Endothelial cell of umbilical vein (primary cell): ENCODE measurements at regions not wholly inside any gene's neighbourhood (a gene's known extent, or its start where the extent isn't known, plus 50 kb on each side); places are given as distances from the start of the nearest gene placed in this dataset.

Experiments used
- BruUV-seq: library from RNA; stranded (reverse); fragments of 400-500 nt; replicated peaks from 2 replicates; lab custom pipeline; 2021; lab: Mats Ljungman, UMichigan
- CTCF ChIA-PET: fragments of 300-600, 350-600 bp; sonication (Branson Sonifier 250); formaldehyde crosslinking; loops from one replicate; lab custom pipeline; 2021; ENCODE audit warnings: antibody characterized with exemption, inconsistent platforms; lab: Charles Lee
- POLR2A ChIA-PET: fragments of 300-600, 350-600 bp; sonication (Branson Sonifier 250); formaldehyde crosslinking; loops from one replicate; lab custom pipeline; 2021; ENCODE audit warnings: antibody characterized with exemption, inconsistent platforms; lab: Charles Lee
- DNase-seq: peaks from one replicate; pipeline ENCODE4 v3.0.0-alpha.2; 2011; ENCODE audit warnings: low read depth, low spot score
- FAIRE-seq: peaks from 2 replicates; lab custom pipeline; 2011; peaks lifted over from hg19 to GRCh38; lab: Jason Lieb, UNC
- H2AFZ ChIP-seq: 2 replicates; pipeline ENCODE4 v1.6.0; 2012; ENCODE audit warnings: low read depth, low read length, control low read depth, inconsistent platforms
- H3K27ac ChIP-seq: 2 replicates; pipeline ENCODE4 v1.5.1; 2011; ENCODE audit warnings: low read depth, mild to moderate bottlenecking, control low read depth, low read length, moderate library complexity; ENCODE audit not compliant: insufficient read depth
- H3K27me3 ChIP-seq, 2 experiments: 2 replicates each; pipeline versions ENCODE4 v1.6.0 to v1.6.1; 2011; ENCODE audit warnings: low read length in 2 of 2, mixed read lengths in 1 of 2; ENCODE audit not compliant: control insufficient read depth in 2 of 2, insufficient read depth in 2 of 2
- H3K36me3 ChIP-seq, 2 experiments: 2 replicates in 1 of 2; 3 replicates in 1 of 2; pipeline ENCODE4 v1.5.1; 2011; ENCODE audit warnings: low read length in 2 of 2, mild to moderate bottlenecking in 1 of 2, moderate library complexity in 1 of 2; ENCODE audit not compliant: control insufficient read depth in 2 of 2, insufficient read depth in 2 of 2; ENCODE audit errors: extremely low read depth in 1 of 2
- H3K4me1 ChIP-seq: 3 replicates; pipeline ENCODE4 v1.5.1; 2011; ENCODE audit warnings: mild to moderate bottlenecking, low read length; ENCODE audit not compliant: control insufficient read depth, insufficient read depth; ENCODE audit errors: extremely low read depth
- H3K4me2 ChIP-seq: 2 replicates; pipeline ENCODE4 v1.6.1; 2011; ENCODE audit warnings: low read length, control low read depth, mixed read lengths; ENCODE audit not compliant: insufficient read depth
- H3K4me3 ChIP-seq, 3 experiments: fragments of 200-600 bp in 1 of 3; sonication (generic), shearing (Covaris generic) in 1 of 3; replicated peaks in 1 of 3; 2 replicates each; pipeline ENCODE4 v1.5.1; 2011 to 2016; ENCODE audit warnings: control low read depth in 3 of 3, low read length in 3 of 3, mild to moderate bottlenecking in 2 of 3, inconsistent platforms in 1 of 3, low read depth in 1 of 3, moderate library complexity in 1 of 3; ENCODE audit not compliant: insufficient read depth in 1 of 3
- H3K79me2 ChIP-seq: 2 replicates; pipeline ENCODE4 v1.6.0; 2012; ENCODE audit warnings: low read length, inconsistent platforms; ENCODE audit not compliant: control insufficient read depth, insufficient read depth
- H3K9ac ChIP-seq: replicated peaks from 2 replicates; pipeline ENCODE3; 2011; ENCODE audit warnings: low read length, control low read depth; ENCODE audit not compliant: insufficient read depth; ENCODE audit errors: extremely low read depth
- H3K9me1 ChIP-seq: replicated peaks from 3 replicates; pipeline ENCODE4 v1.6.0; 2011; ENCODE audit warnings: mild to moderate bottlenecking, low read length; ENCODE audit not compliant: control insufficient read depth, insufficient read depth; ENCODE audit errors: extremely low read depth
- H3K9me3 ChIP-seq: replicated peaks from 2 replicates; pipeline ENCODE4 v1.5.1; 2012; ENCODE audit warnings: low read length, inconsistent platforms; ENCODE audit not compliant: control insufficient read depth, insufficient read depth
- H4K20me1 ChIP-seq: replicated peaks from 2 replicates; pipeline ENCODE3; 2011; ENCODE audit warnings: mild to moderate bottlenecking, low read length; ENCODE audit not compliant: control insufficient read depth, insufficient read depth; ENCODE audit errors: extremely low read depth
- CTCF ChIP-seq, 2 donors: IDR thresholded peaks; 1 replicate in 1 of 2; 2 replicates in 1 of 2; pipeline ENCODE4 v1.5.1; 2011; ENCODE audit warnings: low read length in 2 of 2, mild to moderate bottlenecking in 2 of 2, moderate library complexity in 2 of 2, control low read depth in 1 of 2, inconsistent platforms in 1 of 2, low read depth in 1 of 2; ENCODE audit not compliant: insufficient read depth in 1 of 2; ENCODE audit errors: extremely low read depth in 1 of 2
- EZH2 ChIP-seq: IDR thresholded peaks from 2 replicates; pipeline ENCODE4 v1.6.1; 2012; ENCODE audit warnings: borderline replicate concordance, low read depth, mild to moderate bottlenecking, moderate library complexity, low read length, inconsistent platforms; ENCODE audit not compliant: severe bottlenecking
- FOS ChIP-seq: IDR thresholded peaks from 2 replicates; pipeline ENCODE4 v1.6.1; 2011; ENCODE audit warnings: mild to moderate bottlenecking, low read length, moderate library complexity, borderline replicate concordance; ENCODE audit not compliant: insufficient read depth
- GATA2 ChIP-seq: IDR thresholded peaks from 2 replicates; pipeline ENCODE4 v1.7.0; 2011; ENCODE audit warnings: low read depth, mild to moderate bottlenecking, moderate library complexity, mixed read lengths, low read length; ENCODE audit not compliant: insufficient read length, insufficient read depth
- JUN ChIP-seq: IDR thresholded peaks from 2 replicates; pipeline ENCODE4 v1.6.1; 2011; ENCODE audit warnings: borderline replicate concordance, low read depth; ENCODE audit not compliant: insufficient read length, insufficient read depth
- MYC ChIP-seq: IDR thresholded peaks from one replicate; pipeline ENCODE4 v1.6.1; 2011; ENCODE audit warnings: mild to moderate bottlenecking, low read depth, low read length
- POLR2A ChIP-seq: IDR thresholded peaks from 2 replicates; pipeline ENCODE4 v1.6.1; 2012; ENCODE audit warnings: low read depth, mild to moderate bottlenecking, control low read depth, low read length
- POLR2AphosphoS5 ChIP-seq: IDR thresholded peaks from 2 replicates; pipeline ENCODE4 v1.6.1; 2012; ENCODE audit warnings: low read depth, mild to moderate bottlenecking, control low read depth, low read length, moderate library complexity; ENCODE audit not compliant: insufficient read depth
- dilution Hi-C: fragments of 300-500 bp; cut with MboI; formaldehyde crosslinking; loops from one replicate; pipeline ENCODE4 v1.15.0; 2019; ENCODE audit warnings: low sequenced_read_pairs; ENCODE audit not compliant: extremely low pct_ligation_motif_present
- intact Hi-C: fragments of 100-400 bp; cut with micrococcal nuclease; formaldehyde crosslinking; loops from one replicate; pipeline ENCODE4 v1.10.0; 2022
- TF ChIP-seq, protein P1 (sequence below): IDR thresholded peaks from 2 replicates; pipeline ENCODE4 v1.6.1; 2011; ENCODE audit not compliant: insufficient read depth, insufficient read length

DNA sequence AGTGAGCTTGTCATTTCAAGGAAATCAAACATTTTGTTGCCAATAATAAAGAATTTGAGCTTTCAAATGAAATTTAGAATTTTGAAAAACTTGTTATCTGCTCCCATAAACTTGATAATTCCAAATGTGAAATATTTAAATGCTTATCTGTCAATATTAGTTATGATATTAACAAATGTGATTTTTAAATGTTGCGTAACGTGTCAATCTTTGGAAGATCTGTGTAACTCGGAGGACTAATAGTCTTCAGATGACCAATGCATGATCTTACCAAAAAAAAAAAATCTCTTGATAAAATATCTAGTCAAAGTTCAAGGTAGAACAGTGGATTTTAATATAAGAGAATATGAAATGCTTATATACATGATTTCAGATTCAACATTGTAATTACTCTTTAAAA, 274.5 kb upstream of the HSF2 start:
- Histone ChIP-seq H3K4me2 (no peak overlapping the region), H2AFZ (no peak overlapping the region), H3K27ac (no peak overlapping the region), H3K27me3 (no peaks in the 10 kb centered on the region), H3K4me1 (no peaks in the 10 kb centered on the region), H3K79me2 (no peaks in the 10 kb centered on the region), H3K9me1 (no peaks in the 10 kb centered on the region), H3K9ac (no peak overlapping the region), H3K9me3 (no peaks in the 10 kb centered on the region), H3K4me3 (no peak overlapping the region), H4K20me1 (no peaks in the 10 kb centered on the region), H3K36me3 (no peaks in the 10 kb centered on the region)
- no TSS peak for BruUV-seq
- FAIRE-seq (no peak), DNase-seq (no peak)
- POLR2A ChIA-PET, result no interaction called here
- intact Hi-C loops, result no loop called here
- dilution Hi-C loops, result no loop called here
- TF ChIP-seq POLR2A (no peak), FOS (no peak), JUN (no peak), POLR2AphosphoS5 (no peak), GATA2 (no peak), CTCF (IDR thresholded peaks at IDR 0.05; ENCODE audit: extremely low read depth in 1 of 2, insufficient read depth in 1 of 2, low read depth in 1 of 2, low read length in 2 of 2) (no peak), MYC (no peak), EZH2 (no peak)
- TF ChIP-seq, protein P1, sequence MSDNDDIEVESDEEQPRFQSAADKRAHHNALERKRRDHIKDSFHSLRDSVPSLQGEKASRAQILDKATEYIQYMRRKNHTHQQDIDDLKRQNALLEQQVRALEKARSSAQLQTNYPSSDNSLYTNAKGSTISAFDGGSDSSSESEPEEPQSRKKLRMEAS, result no peak
- CTCF ChIA-PET, result interaction anchor here (1.4 kb wide), 1 partner anchor 26 kb away, joined by 3 read pairs; no protein-coding TSS in a partner anchor
